CD14-positive monocyte (primary cell): ENCODE measurements at regions not wholly inside any gene's neighbourhood (a gene's known extent, or its start where the extent isn't known, plus 50 kb on each side); places are given as distances from the start of the nearest gene placed in this dataset.

Experiments
- DNase-seq, 3 donors: peaks; one replicate each; pipeline ENCODE4 v3.0.0-alpha.2; 2011 to 2022
- H2AFZ ChIP-seq: 2 replicates; pipeline ENCODE4 v1.6.0; 2012; ENCODE audit warnings: mild to moderate bottlenecking, low read depth, low read length, inconsistent platforms; ENCODE audit not compliant: insufficient read depth, poor library complexity, severe bottlenecking
- H3K27ac ChIP-seq, 2 donors: 1 replicate in 1 of 2; 2 replicates in 1 of 2; pipeline ENCODE4 v1.5.1; 2012 to 2013; ENCODE audit warnings: low read length in 2 of 2, control low read depth in 1 of 2, inconsistent platforms in 1 of 2, low read depth in 1 of 2, mild to moderate bottlenecking in 1 of 2
- H3K27me3 ChIP-seq, 2 donors: one replicate each; pipeline versions ENCODE4 v1.6.0 to v1.6.1; 2011 to 2013; ENCODE audit warnings: low read length in 2 of 2; ENCODE audit not compliant: control insufficient read depth in 2 of 2, insufficient read depth in 2 of 2
- H3K36me3 ChIP-seq, 2 donors: replicated peaks in 1 of 2; 1 replicate in 1 of 2; 2 replicates in 1 of 2; pipeline versions ENCODE4 v1.5.1 to v1.6.1; 2012 to 2013; ENCODE audit warnings: low read length in 2 of 2, control low read depth in 1 of 2, inconsistent platforms in 1 of 2, mild to moderate bottlenecking in 1 of 2; ENCODE audit not compliant: insufficient read depth in 2 of 2, control insufficient read depth in 1 of 2
- H3K4me1 ChIP-seq, 2 donors: 1 replicate in 1 of 2; 2 replicates in 1 of 2; pipeline versions ENCODE4 v1.5.1 to v1.6.1; 2012 to 2013; ENCODE audit warnings: low read length in 2 of 2, control low read depth in 1 of 2, inconsistent platforms in 1 of 2, mild to moderate bottlenecking in 1 of 2, moderate library complexity in 1 of 2; ENCODE audit not compliant: insufficient read depth in 2 of 2, control insufficient read depth in 1 of 2
- H3K4me2 ChIP-seq: replicated peaks from 2 replicates; pipeline ENCODE3; 2012; ENCODE audit warnings: low read length, moderate library complexity, mild to moderate bottlenecking; ENCODE audit not compliant: poor library complexity, severe bottlenecking; ENCODE audit errors: extremely low read depth
- H3K4me3 ChIP-seq, 3 experiments: fragments of 200-600 bp in 1 of 3; sonication (generic) in 1 of 3; replicated peaks in 1 of 3; 1 replicate in 2 of 3; 2 replicates in 1 of 3; pipeline ENCODE4 v1.5.1; 2011 to 2013; ENCODE audit warnings: low read length in 3 of 3, mild to moderate bottlenecking in 3 of 3, control low read depth in 2 of 3, low read depth in 2 of 3, inconsistent platforms in 1 of 3, moderate library complexity in 1 of 3
- H3K79me2 ChIP-seq: 2 replicates; pipeline ENCODE4 v1.6.0; 2012; ENCODE audit warnings: mild to moderate bottlenecking, control low read depth, inconsistent platforms, low read length, moderate library complexity; ENCODE audit not compliant: insufficient read depth
- H3K9ac ChIP-seq: 2 replicates; pipeline ENCODE4 v1.6.0; 2017; ENCODE audit warnings: low read length, mild to moderate bottlenecking; ENCODE audit not compliant: insufficient read depth, poor library complexity, severe bottlenecking
- H3K9me3 ChIP-seq, 2 donors: replicated peaks in 1 of 2; 1 replicate in 1 of 2; 2 replicates in 1 of 2; pipeline versions ENCODE4 v1.5.1 to v1.6.1; 2012 to 2013; ENCODE audit warnings: low read length in 2 of 2, control low read depth in 1 of 2; ENCODE audit not compliant: control insufficient read depth in 1 of 2, insufficient read depth in 1 of 2
- H4K20me1 ChIP-seq: 2 replicates; pipeline ENCODE4 v1.6.0; 2012; ENCODE audit warnings: mild to moderate bottlenecking, low read length, control low read depth, moderate library complexity; ENCODE audit not compliant: insufficient read depth
- H3K27ac Mint-ChIP-seq, 7 donors: one replicate each; pipeline ENCODE4 v1.8.0; 2020; ENCODE audit warnings: mild to moderate bottlenecking in 7 of 7, mixed read lengths in 7 of 7, moderate library complexity in 6 of 7, inconsistent platforms in 2 of 7
- H3K27me3 Mint-ChIP-seq, 3 donors: one replicate each; pipeline ENCODE4 v1.8.0; 2021 to 2022; ENCODE audit warnings: low read depth in 3 of 3, mild to moderate bottlenecking in 3 of 3, mixed read lengths in 3 of 3, moderate library complexity in 3 of 3, inconsistent platforms in 1 of 3
- H3K36me3 Mint-ChIP-seq, 2 donors: one replicate each; pipeline ENCODE4 v1.8.0; 2020; ENCODE audit warnings: mixed read lengths in 2 of 2, inconsistent platforms in 1 of 2, mild to moderate bottlenecking in 1 of 2
- H3K4me1 Mint-ChIP-seq: one replicate; pipeline ENCODE4 v1.8.0; 2020; ENCODE audit warnings: mild to moderate bottlenecking, mixed read lengths
- H3K4me3 Mint-ChIP-seq, 2 donors: one replicate each; pipeline ENCODE4 v1.8.0; 2020; ENCODE audit warnings: mild to moderate bottlenecking in 2 of 2, mixed read lengths in 2 of 2, moderate library complexity in 1 of 2
- H3K9me3 Mint-ChIP-seq, 7 donors: one replicate each; pipeline ENCODE4 v1.8.0; 2020 to 2022; ENCODE audit warnings: mixed read lengths in 7 of 7, mild to moderate bottlenecking in 6 of 7, moderate library complexity in 6 of 7, inconsistent platforms in 2 of 7
- whole genome bisulfite sequencing: methylation state at CpG from one replicate; pipeline ENCODE4 v1.1.5; 2013; ENCODE audit warnings: missing lambda C conversion rate; ENCODE audit not compliant: insufficient coverage; 5-methylcytosine and 5-hydroxymethylcytosine counted together
- intact Hi-C, 2 donors: fragments of 100-400 bp; cut with micrococcal nuclease; formaldehyde crosslinking; loops; one replicate each; pipeline versions ENCODE4 v1.15.0 to v1.15.1; 2023
- TF ChIP-seq, protein P1 (sequence below): fragments of 200-600 bp; IDR thresholded peaks from one replicate; pipeline ENCODE4 v1.8.0; 2022; ENCODE audit warnings: antibody characterized with exemption, mild to moderate bottlenecking

DNA sequence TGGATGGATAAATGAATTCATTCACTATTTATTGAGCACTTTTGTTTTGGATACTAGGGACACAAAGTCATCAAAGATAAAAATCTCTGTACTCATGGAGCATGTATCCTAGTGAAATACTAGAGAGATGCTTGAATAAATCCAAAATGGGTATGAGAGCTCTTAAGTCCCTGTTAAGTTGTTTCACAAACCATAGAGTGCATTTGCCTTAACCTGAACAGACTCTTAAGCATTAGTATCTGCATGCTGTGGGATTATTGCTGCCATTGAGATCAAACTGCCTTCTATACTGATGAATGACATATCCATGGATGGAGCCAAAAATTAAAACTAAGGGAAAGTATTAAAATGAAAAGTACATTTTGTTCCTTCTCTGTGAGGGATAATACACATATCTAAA, 206.5 kb upstream of the KRR1 start:
- Histone ChIP-seq H3K27ac (no peak overlapping the region), H3K4me1 (peaks cover 0 to 8% of the 10 kb centered on the region in 2 donors), H3K9me3 (no peaks in the 10 kb centered on the region), H3K79me2 (no peaks in the 10 kb centered on the region), H2AFZ (no peak overlapping the region), H4K20me1 (no peaks in the 10 kb centered on the region), H3K9ac (no peak overlapping the region), H3K4me3 (no peak overlapping the region), H3K4me2 (no peak overlapping the region), H3K36me3 (no peaks in the 10 kb centered on the region), H3K27me3 (no peaks in the 10 kb centered on the region)
- H3K36me3 Mint-ChIP-seq: no peaks in the 10 kb centered on the region
- H3K9me3 Mint-ChIP-seq: no peaks in the 10 kb centered on the region
- H3K4me3 Mint-ChIP-seq: no peak overlapping the region
- intact Hi-C loops: no loop called here
- H3K27me3 Mint-ChIP-seq: peaks cover 0 to 4% (median 3%) of the 10 kb centered on the region in 3 donors
- no peak overlapping the region for H3K27ac Mint-ChIP-seq
- DNase-seq: no peak
- H3K4me1 Mint-ChIP-seq: peaks cover 3% of the 10 kb centered on the region
- TF ChIP-seq, protein P1, sequence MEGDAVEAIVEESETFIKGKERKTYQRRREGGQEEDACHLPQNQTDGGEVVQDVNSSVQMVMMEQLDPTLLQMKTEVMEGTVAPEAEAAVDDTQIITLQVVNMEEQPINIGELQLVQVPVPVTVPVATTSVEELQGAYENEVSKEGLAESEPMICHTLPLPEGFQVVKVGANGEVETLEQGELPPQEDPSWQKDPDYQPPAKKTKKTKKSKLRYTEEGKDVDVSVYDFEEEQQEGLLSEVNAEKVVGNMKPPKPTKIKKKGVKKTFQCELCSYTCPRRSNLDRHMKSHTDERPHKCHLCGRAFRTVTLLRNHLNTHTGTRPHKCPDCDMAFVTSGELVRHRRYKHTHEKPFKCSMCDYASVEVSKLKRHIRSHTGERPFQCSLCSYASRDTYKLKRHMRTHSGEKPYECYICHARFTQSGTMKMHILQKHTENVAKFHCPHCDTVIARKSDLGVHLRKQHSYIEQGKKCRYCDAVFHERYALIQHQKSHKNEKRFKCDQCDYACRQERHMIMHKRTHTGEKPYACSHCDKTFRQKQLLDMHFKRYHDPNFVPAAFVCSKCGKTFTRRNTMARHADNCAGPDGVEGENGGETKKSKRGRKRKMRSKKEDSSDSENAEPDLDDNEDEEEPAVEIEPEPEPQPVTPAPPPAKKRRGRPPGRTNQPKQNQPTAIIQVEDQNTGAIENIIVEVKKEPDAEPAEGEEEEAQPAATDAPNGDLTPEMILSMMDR: no peak

DNA sequence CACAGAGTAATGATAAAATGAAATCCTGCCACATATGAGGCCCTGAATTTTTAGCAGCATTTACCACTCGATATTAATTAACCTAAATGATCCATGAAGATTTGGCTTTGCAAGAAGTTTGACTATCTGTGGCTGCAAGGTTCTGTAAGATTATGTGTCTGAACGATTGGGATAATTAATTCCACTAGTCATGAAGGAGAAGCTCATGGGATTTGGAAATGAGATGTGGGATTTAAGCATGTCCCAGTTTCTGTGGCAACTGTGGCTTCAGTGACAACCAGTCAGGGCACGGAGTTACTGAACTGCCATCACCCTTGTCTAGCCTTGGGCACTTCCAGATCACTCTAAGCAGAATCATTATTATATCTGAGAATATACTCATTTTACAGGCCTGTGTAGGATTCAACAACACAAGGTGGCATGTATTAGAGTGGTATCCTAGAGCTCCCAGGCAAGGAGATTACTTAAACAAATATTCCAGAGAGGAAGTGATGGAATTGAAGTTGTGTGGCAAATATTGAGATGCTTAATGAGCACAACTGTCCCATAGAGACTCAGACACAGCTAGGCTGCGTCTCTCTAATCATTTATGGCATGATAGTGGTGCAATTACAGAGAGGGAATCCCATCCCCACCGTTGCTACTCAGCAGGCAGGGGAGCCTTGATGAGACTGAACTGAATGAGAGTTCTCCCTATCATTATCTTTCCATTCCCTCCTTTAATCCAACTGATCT, 205.0 kb upstream of the KRR1 start:
- WGBS: 83% methylated on average over 1 of the region's 5 CpGs
- Mint-ChIP-seq H3K4me3 (no peak overlapping the region), H3K4me1 (no peaks in the 10 kb centered on the region), H3K27ac (no peak overlapping the region), H3K27me3 (peaks cover 0 to 4% (median 3%) of the 10 kb centered on the region in 3 donors), H3K36me3 (no peaks in the 10 kb centered on the region), H3K9me3 (no peaks in the 10 kb centered on the region)
- H3K36me3 ChIP-seq: no peaks in the 10 kb centered on the region
- DNase-seq: no peak
- H3K79me2 ChIP-seq: no peaks in the 10 kb centered on the region
- no peak overlapping the region for H2AFZ ChIP-seq
- intact Hi-C loops: no loop called here
- H3K4me1 ChIP-seq: no peaks in the 10 kb centered on the region
- no peak overlapping the region for H3K9ac ChIP-seq
- no peaks in the 10 kb centered on the region for H3K9me3 ChIP-seq
- no peaks in the 10 kb centered on the region for H4K20me1 ChIP-seq
- no peak overlapping the region for H3K27ac ChIP-seq
- TF ChIP-seq, protein P1: no peak
- H3K4me3 ChIP-seq: no peak overlapping the region
- H3K4me2 ChIP-seq: no peak overlapping the region
- no peaks in the 10 kb centered on the region for H3K27me3 ChIP-seq
